Endodermal cell (in vitro differentiated cells): ENCODE measurements at regions not wholly inside any gene's neighbourhood (a gene's known extent, or its start where the extent isn't known, plus 50 kb on each side); places are given as distances from the start of the nearest gene placed in this dataset.
A peak's percentile ranks its signal among the peaks of the same experiment; 100 is the strongest.
"Not testable (repeated sequence)": the region's sequence is repeated elsewhere in the genome, so short reads cannot be mapped to it uniquely, and the experiment has no call there.

Experiments
- DNase-seq: peaks from one replicate; pipeline ENCODE4 v3.0.0-alpha.2; 2017
- H3K27ac ChIP-seq: 2 replicates; pipeline ENCODE4 v1.5.1; 2013; ENCODE audit warnings: mild to moderate bottlenecking, low read depth, low read length, moderate library complexity
- H3K27me3 ChIP-seq: 2 replicates; pipeline ENCODE4 v1.6.1; 2013; ENCODE audit warnings: mild to moderate bottlenecking, low read length, moderate library complexity; ENCODE audit not compliant: insufficient read depth, control insufficient read depth, poor library complexity, severe bottlenecking
- H3K36me3 ChIP-seq: 2 replicates; pipeline ENCODE4 v1.7.0; 2013; ENCODE audit warnings: mild to moderate bottlenecking, low read length, moderate library complexity; ENCODE audit not compliant: control insufficient read depth, insufficient read depth
- H3K4me1 ChIP-seq: one replicate; pipeline ENCODE4 v1.7.0; 2013; ENCODE audit warnings: low read length; ENCODE audit not compliant: control insufficient read depth, insufficient read depth
- H3K4me3 ChIP-seq: 2 replicates; pipeline ENCODE4 v1.5.1; 2013; ENCODE audit warnings: mild to moderate bottlenecking, low read length, moderate library complexity
- H3K9ac ChIP-seq: 2 replicates; pipeline ENCODE4 v1.6.1; 2013; ENCODE audit warnings: mild to moderate bottlenecking, low read length, moderate library complexity; ENCODE audit not compliant: poor library complexity, severe bottlenecking; ENCODE audit errors: extremely low read depth
- H3K9me3 ChIP-seq: 2 replicates; pipeline ENCODE4 v1.6.1; 2013; ENCODE audit warnings: mild to moderate bottlenecking, low read length, moderate library complexity; ENCODE audit not compliant: control insufficient read depth
- H3K27ac Mint-ChIP-seq: 2 replicates; pipeline ENCODE4 v1.8.0; 2020; ENCODE audit warnings: mixed read lengths
- H3K27me3 Mint-ChIP-seq: 2 replicates; pipeline ENCODE4 v1.8.0; 2021; ENCODE audit warnings: mild to moderate bottlenecking, mixed read lengths; ENCODE audit not compliant: insufficient read depth
- H3K36me3 Mint-ChIP-seq: 2 replicates; pipeline ENCODE4 v1.8.0; 2020; ENCODE audit warnings: low read depth, mixed read lengths
- H3K4me1 Mint-ChIP-seq: 2 replicates; pipeline ENCODE4 v1.8.0; 2020; ENCODE audit warnings: mixed read lengths
- H3K4me3 Mint-ChIP-seq: 2 replicates; pipeline ENCODE4 v1.8.0; 2020; ENCODE audit warnings: mild to moderate bottlenecking, moderate library complexity, mixed read lengths
- H3K9me3 Mint-ChIP-seq: 2 replicates; pipeline ENCODE4 v1.8.0; 2020; ENCODE audit warnings: mild to moderate bottlenecking, mixed read lengths
- WGBS, 2 experiments: methylation state at CpG; one replicate each; pipeline versions ENCODE4 v1.1.5 to v1.1.7; 2013; ENCODE audit warnings: missing lambda C conversion rate in 2 of 2, mixed read lengths in 1 of 2; ENCODE audit not compliant: insufficient coverage in 1 of 2, insufficient read length in 1 of 2; 5-methylcytosine and 5-hydroxymethylcytosine counted together
- TF ChIP-seq, protein P1 (sequence below): fragments of 200-600 bp; sonication (generic); conservative IDR thresholded peaks from 2 replicates; pipeline ENCODE4 v1.5.0; 2021; ENCODE audit warnings: antibody characterized with exemption, mild to moderate bottlenecking

DNA sequence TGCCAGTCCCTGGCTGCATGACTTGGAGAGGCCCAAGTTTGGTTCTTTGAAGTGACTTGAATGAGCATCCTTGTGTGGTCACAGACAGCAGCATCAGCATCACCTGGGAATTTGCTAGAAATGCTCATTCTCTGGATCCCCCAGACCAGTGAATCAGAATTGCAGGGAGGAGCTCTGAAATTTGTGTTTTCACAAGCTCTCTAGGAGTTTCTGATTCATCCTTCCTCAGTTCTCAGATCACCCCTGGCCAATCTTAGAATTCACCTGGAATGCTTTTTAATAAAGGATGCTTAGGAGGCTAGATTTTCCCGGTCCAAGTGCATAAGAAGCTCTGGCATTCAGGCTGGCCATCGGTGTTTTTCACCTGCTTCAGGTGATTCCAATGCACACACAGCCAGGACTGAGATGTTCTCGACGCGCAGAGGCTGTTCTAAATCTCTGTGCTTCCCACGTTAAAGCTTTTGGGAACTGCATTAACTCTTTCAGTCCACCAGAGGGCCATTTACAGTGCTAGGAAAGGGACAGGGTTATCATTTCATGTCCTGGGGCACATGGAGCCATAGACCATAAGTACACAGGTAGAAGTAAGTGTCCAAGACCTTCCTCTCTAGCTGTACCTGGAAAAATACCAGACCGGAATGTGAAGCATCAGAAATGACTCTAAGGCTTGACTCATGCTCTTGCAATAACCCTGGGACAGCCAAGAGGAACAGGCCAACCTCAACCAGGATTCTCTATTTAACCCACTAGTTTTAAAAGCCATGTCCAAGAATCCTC is 85.7 kb upstream of the XYLT1 start:
- 54 to 55% methylated on average over 3 to 7 of the region's 7 CpGs for WGBS, 2 experiments
- Histone ChIP-seq H3K36me3 (no peaks in the 10 kb centered on the region), H3K27ac (no peak overlapping the region), H3K9ac (no peak overlapping the region), H3K4me1 (no peaks in the 10 kb centered on the region), H3K4me3 (no peak overlapping the region), H3K9me3 (no peaks in the 10 kb centered on the region), H3K27me3 (no peaks in the 10 kb centered on the region)
- Mint-ChIP-seq H3K4me1 (peaks cover 2% of the 10 kb centered on the region), H3K36me3 (no peaks in the 10 kb centered on the region), H3K27me3 (no peaks in the 10 kb centered on the region), H3K4me3 (no peak overlapping the region), H3K9me3 (no peaks in the 10 kb centered on the region), H3K27ac (no peak overlapping the region)
- DNase-seq = peak; percentile 57
- TF ChIP-seq, protein P1, sequence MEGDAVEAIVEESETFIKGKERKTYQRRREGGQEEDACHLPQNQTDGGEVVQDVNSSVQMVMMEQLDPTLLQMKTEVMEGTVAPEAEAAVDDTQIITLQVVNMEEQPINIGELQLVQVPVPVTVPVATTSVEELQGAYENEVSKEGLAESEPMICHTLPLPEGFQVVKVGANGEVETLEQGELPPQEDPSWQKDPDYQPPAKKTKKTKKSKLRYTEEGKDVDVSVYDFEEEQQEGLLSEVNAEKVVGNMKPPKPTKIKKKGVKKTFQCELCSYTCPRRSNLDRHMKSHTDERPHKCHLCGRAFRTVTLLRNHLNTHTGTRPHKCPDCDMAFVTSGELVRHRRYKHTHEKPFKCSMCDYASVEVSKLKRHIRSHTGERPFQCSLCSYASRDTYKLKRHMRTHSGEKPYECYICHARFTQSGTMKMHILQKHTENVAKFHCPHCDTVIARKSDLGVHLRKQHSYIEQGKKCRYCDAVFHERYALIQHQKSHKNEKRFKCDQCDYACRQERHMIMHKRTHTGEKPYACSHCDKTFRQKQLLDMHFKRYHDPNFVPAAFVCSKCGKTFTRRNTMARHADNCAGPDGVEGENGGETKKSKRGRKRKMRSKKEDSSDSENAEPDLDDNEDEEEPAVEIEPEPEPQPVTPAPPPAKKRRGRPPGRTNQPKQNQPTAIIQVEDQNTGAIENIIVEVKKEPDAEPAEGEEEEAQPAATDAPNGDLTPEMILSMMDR = peak; percentile 84

DNA sequence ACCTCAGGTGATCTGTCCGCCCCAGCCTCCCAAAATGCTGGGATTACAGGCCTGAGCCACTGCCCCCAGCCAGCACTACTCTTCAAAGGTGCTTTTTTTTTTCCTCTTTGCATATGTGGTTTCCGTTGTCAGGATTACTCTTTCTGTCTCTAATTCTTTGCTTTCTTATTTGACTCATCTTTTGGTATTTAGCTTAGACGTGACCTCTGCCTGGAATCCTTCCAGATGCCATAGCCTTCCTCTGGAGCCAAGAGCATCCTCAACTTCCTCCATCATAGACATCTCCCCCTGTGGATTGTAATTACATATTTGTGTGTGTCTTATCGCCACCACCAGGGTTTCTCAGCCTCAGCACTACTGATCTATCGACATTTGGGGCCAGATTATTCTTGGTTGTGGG is 84.4 kb upstream of the XYLT1 start:
- Mint-ChIP-seq H3K4me1 (peaks cover 2% of the 10 kb centered on the region), H3K36me3 (no peaks in the 10 kb centered on the region), H3K27ac (no peak overlapping the region), H3K9me3 (no peaks in the 10 kb centered on the region), H3K27me3 (no peaks in the 10 kb centered on the region), H3K4me3 (no peak overlapping the region)
- Histone ChIP-seq H3K9ac (no peak overlapping the region), H3K36me3 (no peaks in the 10 kb centered on the region), H3K4me3 (no peak overlapping the region), H3K4me1 (no peaks in the 10 kb centered on the region), H3K27me3 (no peaks in the 10 kb centered on the region), H3K9me3 (no peaks in the 10 kb centered on the region), H3K27ac (no peak overlapping the region)
- TF ChIP-seq, protein P1 = no peak
- 93 to 94% methylated on average over 1 to 5 of the region's 5 CpGs for WGBS, 2 experiments
- DNase-seq = no peak

DNA sequence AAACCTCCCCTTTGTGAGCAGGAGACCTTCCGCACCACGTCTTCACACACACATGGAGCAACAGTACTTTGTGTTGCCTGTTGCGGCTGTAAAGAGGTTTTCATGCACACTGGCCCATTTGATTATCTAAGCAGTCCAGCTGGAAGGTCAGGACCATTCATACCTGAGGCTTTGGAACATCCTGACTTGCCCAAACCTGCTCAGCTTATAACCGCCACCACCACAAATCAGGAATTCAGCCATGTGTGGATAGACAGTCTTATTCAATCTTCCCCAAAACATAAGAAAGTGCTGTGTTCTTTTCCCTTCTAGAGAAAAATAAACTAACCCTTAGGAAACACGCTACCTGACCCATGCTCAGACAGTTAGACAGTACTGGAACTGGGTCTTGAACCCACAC is 81.6 kb upstream of the XYLT1 start:
- Mint-ChIP-seq H3K9me3 (no peaks in the 10 kb centered on the region), H3K4me1 (peaks cover 2% of the 10 kb centered on the region), H3K27me3 (no peaks in the 10 kb centered on the region), H3K36me3 (no peaks in the 10 kb centered on the region), H3K27ac (no peak overlapping the region), H3K4me3 (no peak overlapping the region)
- Histone ChIP-seq H3K4me3 (no peak overlapping the region), H3K36me3 (no peaks in the 10 kb centered on the region), H3K9me3 (no peaks in the 10 kb centered on the region), H3K27me3 (no peaks in the 10 kb centered on the region), H3K9ac (no peak overlapping the region), H3K27ac (no peak overlapping the region), H3K4me1 (no peaks in the 10 kb centered on the region)
- TF ChIP-seq, protein P1 = no peak
- no peak for DNase-seq
- 94 to 96% methylated on average over 4 to 5 of the region's 5 CpGs for WGBS, 2 experiments

DNA sequence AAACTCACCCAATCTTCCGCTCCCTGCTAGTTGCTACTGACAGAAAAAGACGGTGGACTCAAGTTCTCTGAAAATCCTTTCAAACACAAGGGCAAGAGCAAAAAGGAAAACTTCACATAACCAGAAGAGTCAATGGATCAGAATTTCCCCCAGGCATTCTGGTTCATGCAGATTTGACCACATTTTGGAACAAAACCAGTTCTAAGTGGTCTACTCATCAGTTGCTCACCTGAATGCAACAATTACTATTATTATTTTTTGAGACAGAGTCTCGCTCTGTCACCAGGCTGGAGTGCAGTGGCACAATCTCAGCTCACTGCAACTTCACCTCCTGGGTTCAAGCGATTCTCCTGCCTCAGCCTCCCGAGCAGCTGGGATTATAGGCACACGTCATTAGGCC is 80.9 kb upstream of the XYLT1 start:
- not testable (repeated sequence) for H3K27me3 Mint-ChIP-seq, H3K4me1 Mint-ChIP-seq, H3K4me3 ChIP-seq, H3K27me3 ChIP-seq, DNase-seq, H3K36me3 ChIP-seq, H3K9me3 ChIP-seq, H3K9me3 Mint-ChIP-seq, H3K9ac ChIP-seq, H3K27ac Mint-ChIP-seq, H3K36me3 Mint-ChIP-seq, H3K27ac ChIP-seq, H3K4me1 ChIP-seq, H3K4me3 Mint-ChIP-seq
- 92 to 94% methylated on average over 4 to 6 of the region's 6 CpGs for WGBS, 2 experiments
